ENCODE measurements at regions not wholly inside any gene's neighbourhood (a gene's known extent, or its start where the extent isn't known, plus 50 kb on each side); places are given as distances from the start of the nearest gene placed in this dataset.

- Histone ChIP-seq H3K79me1 (ENCODE audit: low read length) (no peaks in the 10 kb centered on the region), H2AFZ (ENCODE audit: insufficient read depth, low read length, poor library complexity) (no peak overlapping the region), H3K9me3 (ENCODE audit: insufficient read depth, low read depth, low read length) (no peaks in the 10 kb centered on the region), H3K9ac (ENCODE audit: low read length) (no peak overlapping the region), H3K79me2 (ENCODE audit: control insufficient read depth, insufficient read depth, low read length, poor library complexity) (no peaks in the 10 kb centered on the region), H4K12ac (ENCODE audit: low read depth, low read length) (no peak overlapping the region), H2BK5ac (ENCODE audit: low read depth, low read length, poor library complexity) (no peak overlapping the region), H2AK5ac (ENCODE audit: low read length) (no peak overlapping the region), H3K4me3 (ENCODE audit: low read depth, low read length) (no peak overlapping the region), H3K4ac (ENCODE audit: low read depth, low read length) (no peak overlapping the region), H3K36me3 (ENCODE audit: control insufficient read depth in 1 of 2, insufficient read depth in 2 of 2, low read length in 2 of 2) (no peaks in the 10 kb centered on the region), H3K27me3 (ENCODE audit: insufficient read depth, low read length) (no peaks in the 10 kb centered on the region), H3K14ac (ENCODE audit: low read length) (no peak overlapping the region), H3K4me2 (ENCODE audit: low read length) (no peak overlapping the region), H3K27ac (ENCODE audit: low read depth, low read length) (no peak overlapping the region), H2BK120ac (ENCODE audit: insufficient read depth, low read length, poor library complexity) (no peak overlapping the region), H4K91ac (ENCODE audit: low read depth, low read length) (no peak overlapping the region), H3K4me1 (ENCODE audit: control insufficient read depth in 1 of 2, insufficient read depth in 2 of 2, low read length in 2 of 2) (no peaks in the 10 kb centered on the region), H2BK12ac (ENCODE audit: low read length) (no peak overlapping the region), H3K18ac (ENCODE audit: low read length) (no peak overlapping the region), H3K23ac (ENCODE audit: low read length) (no peak overlapping the region), H4K8ac (ENCODE audit: low read depth, low read length) (no peak overlapping the region)
- DNase-seq, result no peak
- WGBS (ENCODE audit: extremely low coverage, insufficient coverage, insufficient read length), result no CpG with 5 or more reads among the region's 3 CpGs
These were observed 227.3 kb upstream of the ARHGAP42 start for GRCh38 chr11:100459811-100460210.

DNA sequence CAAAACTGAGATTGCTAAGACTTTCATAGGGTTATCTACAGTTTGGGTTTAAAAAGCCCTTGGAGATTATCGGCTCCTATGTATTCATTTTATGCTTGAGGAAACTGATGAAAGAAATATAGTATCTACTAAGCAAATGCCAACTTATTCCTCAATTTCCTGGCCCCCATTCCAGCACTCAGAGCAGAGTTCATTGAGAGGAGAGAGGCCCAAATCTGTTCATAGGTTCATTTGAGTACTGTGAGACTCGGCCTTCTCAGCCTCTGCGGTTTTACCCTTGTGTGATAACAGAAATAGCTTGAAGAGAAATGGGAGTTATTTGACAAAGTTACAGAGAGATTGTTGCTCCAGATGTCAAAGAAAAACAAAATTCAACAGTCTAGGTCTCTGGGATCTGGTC, 226.7 kb upstream of the ARHGAP42 start:
- Histone ChIP-seq H3K4ac (ENCODE audit: low read depth, low read length) (no peak overlapping the region), H3K79me2 (ENCODE audit: control insufficient read depth, insufficient read depth, low read length, poor library complexity) (no peaks in the 10 kb centered on the region), H3K27ac (ENCODE audit: low read depth, low read length) (no peak overlapping the region), H3K79me1 (ENCODE audit: low read length) (no peaks in the 10 kb centered on the region), H3K9ac (ENCODE audit: low read length) (no peak overlapping the region), H4K91ac (ENCODE audit: low read depth, low read length) (no peak overlapping the region), H4K12ac (ENCODE audit: low read depth, low read length) (no peak overlapping the region), H3K14ac (ENCODE audit: low read length) (no peak overlapping the region), H3K4me3 (ENCODE audit: low read depth, low read length) (no peak overlapping the region), H3K4me2 (ENCODE audit: low read length) (no peak overlapping the region), H3K4me1 (ENCODE audit: control insufficient read depth in 1 of 2, insufficient read depth in 2 of 2, low read length in 2 of 2) (no peaks in the 10 kb centered on the region), H4K8ac (ENCODE audit: low read depth, low read length) (no peak overlapping the region), H3K18ac (ENCODE audit: low read length) (no peak overlapping the region), H3K36me3 (ENCODE audit: control insufficient read depth in 1 of 2, insufficient read depth in 2 of 2, low read length in 2 of 2) (no peaks in the 10 kb centered on the region), H2BK12ac (ENCODE audit: low read length) (no peak overlapping the region), H2BK120ac (ENCODE audit: insufficient read depth, low read length, poor library complexity) (no peak overlapping the region), H3K23ac (ENCODE audit: low read length) (no peak overlapping the region), H2BK5ac (ENCODE audit: low read depth, low read length, poor library complexity) (no peak overlapping the region), H2AK5ac (ENCODE audit: low read length) (no peak overlapping the region), H2AFZ (ENCODE audit: insufficient read depth, low read length, poor library complexity) (no peak overlapping the region), H3K9me3 (ENCODE audit: insufficient read depth, low read depth, low read length) (no peaks in the 10 kb centered on the region), H3K27me3 (ENCODE audit: insufficient read depth, low read length) (no peaks in the 10 kb centered on the region)
- no peak for DNase-seq
- no CpG with 5 or more reads among the region's 3 CpGs for WGBS (ENCODE audit: extremely low coverage, insufficient coverage, insufficient read length)

- no peak overlapping the region for H3K18ac ChIP-seq (ENCODE audit: low read length)
- H3K36me3 ChIP-seq (ENCODE audit: control insufficient read depth in 1 of 2, insufficient read depth in 2 of 2, low read length in 2 of 2), result no peaks in the 10 kb centered on the region
- no peak overlapping the region for H3K27ac ChIP-seq (ENCODE audit: low read depth, low read length)
- no peak overlapping the region for H2AK5ac ChIP-seq (ENCODE audit: low read length)
- H3K27me3 ChIP-seq (ENCODE audit: insufficient read depth, low read length), result no peaks in the 10 kb centered on the region
- H3K9ac ChIP-seq (ENCODE audit: low read length), result no peak overlapping the region
- no peak overlapping the region for H2BK120ac ChIP-seq (ENCODE audit: insufficient read depth, low read length, poor library complexity)
- no peaks in the 10 kb centered on the region for H3K9me3 ChIP-seq (ENCODE audit: insufficient read depth, low read depth, low read length)
- no peak overlapping the region for H2AFZ ChIP-seq (ENCODE audit: insufficient read depth, low read length, poor library complexity)
- H3K4me1 ChIP-seq (ENCODE audit: control insufficient read depth in 1 of 2, insufficient read depth in 2 of 2, low read length in 2 of 2), result no peaks in the 10 kb centered on the region
- H3K4me2 ChIP-seq (ENCODE audit: low read length), result no peak overlapping the region
- no peak overlapping the region for H2BK12ac ChIP-seq (ENCODE audit: low read length)
- DNase-seq, result no peak
- H3K79me2 ChIP-seq (ENCODE audit: control insufficient read depth, insufficient read depth, low read length, poor library complexity), result no peaks in the 10 kb centered on the region
- no peak overlapping the region for H4K91ac ChIP-seq (ENCODE audit: low read depth, low read length)
- H3K4ac ChIP-seq (ENCODE audit: low read depth, low read length), result no peak overlapping the region
- H3K14ac ChIP-seq (ENCODE audit: low read length), result no peak overlapping the region
- no peaks in the 10 kb centered on the region for H3K79me1 ChIP-seq (ENCODE audit: low read length)
- no peak overlapping the region for H3K4me3 ChIP-seq (ENCODE audit: low read depth, low read length)
- H4K8ac ChIP-seq (ENCODE audit: low read depth, low read length), result no peak overlapping the region
- no peak overlapping the region for H2BK5ac ChIP-seq (ENCODE audit: low read depth, low read length, poor library complexity)
- no peak overlapping the region for H4K12ac ChIP-seq (ENCODE audit: low read depth, low read length)
- no peak overlapping the region for H3K23ac ChIP-seq (ENCODE audit: low read length)
- no CpG with 5 or more reads among the region's 3 CpGs for WGBS (ENCODE audit: extremely low coverage, insufficient coverage, insufficient read length)
These were observed 219.1 kb upstream of the ARHGAP42 start for GRCh38 chr11:100467821-100468508.

GRCh38 chr11:100469835-100470234, 217.3 kb upstream of the ARHGAP42 start:
- no peak overlapping the region for H3K14ac ChIP-seq (ENCODE audit: low read length)
- no peak overlapping the region for H3K4ac ChIP-seq (ENCODE audit: low read depth, low read length)
- no peak overlapping the region for H3K4me3 ChIP-seq (ENCODE audit: low read depth, low read length)
- H2BK120ac ChIP-seq (ENCODE audit: insufficient read depth, low read length, poor library complexity), result no peak overlapping the region
- no peak overlapping the region for H3K23ac ChIP-seq (ENCODE audit: low read length)
- H3K27ac ChIP-seq (ENCODE audit: low read depth, low read length), result no peak overlapping the region
- H2BK12ac ChIP-seq (ENCODE audit: low read length), result no peak overlapping the region
- H3K36me3 ChIP-seq (ENCODE audit: control insufficient read depth in 1 of 2, insufficient read depth in 2 of 2, low read length in 2 of 2), result no peaks in the 10 kb centered on the region
- no peak overlapping the region for H3K9ac ChIP-seq (ENCODE audit: low read length)
- no peak overlapping the region for H2AK5ac ChIP-seq (ENCODE audit: low read length)
- no peaks in the 10 kb centered on the region for H3K4me1 ChIP-seq (ENCODE audit: control insufficient read depth in 1 of 2, insufficient read depth in 2 of 2, low read length in 2 of 2)
- no peaks in the 10 kb centered on the region for H3K79me1 ChIP-seq (ENCODE audit: low read length)
- H4K91ac ChIP-seq (ENCODE audit: low read depth, low read length), result no peak overlapping the region
- H3K4me2 ChIP-seq (ENCODE audit: low read length), result no peak overlapping the region
- H3K9me3 ChIP-seq (ENCODE audit: insufficient read depth, low read depth, low read length), result no peaks in the 10 kb centered on the region
- H3K27me3 ChIP-seq (ENCODE audit: insufficient read depth, low read length), result no peaks in the 10 kb centered on the region
- H4K12ac ChIP-seq (ENCODE audit: low read depth, low read length), result no peak overlapping the region
- no peaks in the 10 kb centered on the region for H3K79me2 ChIP-seq (ENCODE audit: control insufficient read depth, insufficient read depth, low read length, poor library complexity)
- no peak for DNase-seq
- no CpG with 5 or more reads among the region's 2 CpGs for WGBS (ENCODE audit: extremely low coverage, insufficient coverage, insufficient read length)
- no peak overlapping the region for H4K8ac ChIP-seq (ENCODE audit: low read depth, low read length)
- no peak overlapping the region for H3K18ac ChIP-seq (ENCODE audit: low read length)
- H2BK5ac ChIP-seq (ENCODE audit: low read depth, low read length, poor library complexity), result no peak overlapping the region
- H2AFZ ChIP-seq (ENCODE audit: insufficient read depth, low read length, poor library complexity), result no peak overlapping the region

Measured in trophoblast cell (in vitro differentiated cells and primary cell).